Liver (tissue), 8 donors: ENCODE measurements at regions not wholly inside any gene's neighbourhood (a gene's known extent, or its start where the extent isn't known, plus 50 kb on each side); places are given as distances from the start of the nearest gene placed in this dataset.
A peak's percentile ranks its signal among the peaks of the same experiment; 100 is the strongest.

Experiments
- DNase-seq: peaks from one replicate; pipeline ENCODE4 v3.0.0-alpha.2; 2017; ENCODE audit warnings: low spot score
- H3K27ac ChIP-seq, 2 donors: one replicate each; pipeline ENCODE4 v1.7.0; 2013; ENCODE audit warnings: inconsistent platforms in 2 of 2, low read length in 2 of 2, control low read depth in 1 of 2, low read depth in 1 of 2, mild to moderate bottlenecking in 1 of 2
- H3K27me3 ChIP-seq, 4 donors: one replicate each; pipeline versions ENCODE4 v1.6.1 to v1.7.0; 2013; ENCODE audit warnings: low read length in 3 of 4, inconsistent platforms in 1 of 4, mild to moderate bottlenecking in 1 of 4, moderate library complexity in 1 of 4; ENCODE audit not compliant: control insufficient read depth in 4 of 4, insufficient read depth in 4 of 4
- H3K36me3 ChIP-seq, 4 donors: one replicate each; pipeline versions ENCODE4 v1.6.1 to v1.7.0; 2013; ENCODE audit warnings: low read length in 3 of 4, mild to moderate bottlenecking in 3 of 4, low read depth in 1 of 4, moderate library complexity in 1 of 4; ENCODE audit not compliant: control insufficient read depth in 4 of 4, insufficient read depth in 3 of 4
- H3K4me1 ChIP-seq, 4 donors: one replicate each; pipeline versions ENCODE4 v1.6.1 to v1.7.0; 2013; ENCODE audit warnings: low read length in 3 of 4, mild to moderate bottlenecking in 3 of 4, moderate library complexity in 1 of 4; ENCODE audit not compliant: control insufficient read depth in 4 of 4, insufficient read depth in 4 of 4
- H3K4me3 ChIP-seq, 3 donors: one replicate each; pipeline versions ENCODE4 v1.6.1 to v1.7.0; 2013; ENCODE audit warnings: low read length in 3 of 3, control low read depth in 1 of 3, low read depth in 1 of 3, mild to moderate bottlenecking in 1 of 3
- H3K9ac ChIP-seq, 2 donors: one replicate each; pipeline ENCODE4 v1.7.0; 2013; ENCODE audit warnings: low read length in 2 of 2, mild to moderate bottlenecking in 2 of 2, moderate library complexity in 2 of 2, control low read depth in 1 of 2, low read depth in 1 of 2
- H3K9me3 ChIP-seq, 4 donors: one replicate each; pipeline versions ENCODE4 v1.6.1 to v1.7.0; 2013; ENCODE audit warnings: low read length in 3 of 4; ENCODE audit not compliant: control insufficient read depth in 4 of 4
- EGR1 ChIP-seq, 2 donors: IDR thresholded peaks; 2 replicates each; pipeline ENCODE4 v1.6.1; 2016 to 2018; ENCODE audit warnings: antibody characterized with exemption in 2 of 2, low read depth in 2 of 2
- FOXA1 ChIP-seq: IDR thresholded peaks from 2 replicates; pipeline ENCODE4 v1.6.1; 2016; ENCODE audit warnings: antibody characterized with exemption
- FOXA2 ChIP-seq: IDR thresholded peaks from 2 replicates; pipeline ENCODE4 v1.6.1; 2016; ENCODE audit warnings: antibody characterized with exemption
- GABPA ChIP-seq, 2 donors: IDR thresholded peaks in 1 of 2; conservative IDR thresholded peaks in 1 of 2; 2 replicates each; pipeline ENCODE4 v1.6.1; 2016; ENCODE audit warnings: antibody characterized with exemption in 2 of 2, mild to moderate bottlenecking in 1 of 2, moderate library complexity in 1 of 2
- HNF4G ChIP-seq: IDR thresholded peaks from 2 replicates; pipeline ENCODE4 v1.6.1; 2016; ENCODE audit warnings: antibody characterized with exemption
- NR2F2 ChIP-seq: IDR thresholded peaks from 2 replicates; pipeline ENCODE4 v1.6.1; 2016; ENCODE audit warnings: antibody characterized with exemption
- RAD21 ChIP-seq, 2 donors: IDR thresholded peaks; 2 replicates each; pipeline ENCODE4 v1.6.1; 2016; ENCODE audit warnings: antibody characterized with exemption in 2 of 2, mild to moderate bottlenecking in 2 of 2
- RXRA ChIP-seq, 2 donors: IDR thresholded peaks; 2 replicates each; pipeline ENCODE4 v1.6.1; 2017 to 2018; ENCODE audit warnings: antibody characterized with exemption in 2 of 2, mild to moderate bottlenecking in 1 of 2
- SP1 ChIP-seq: IDR thresholded peaks from 2 replicates; pipeline ENCODE4 v1.6.1; 2018; ENCODE audit warnings: antibody characterized with exemption, mild to moderate bottlenecking
- TAF1 ChIP-seq: conservative IDR thresholded peaks from 2 replicates; pipeline ENCODE4 v1.6.1; 2016; ENCODE audit warnings: antibody characterized with exemption, mild to moderate bottlenecking
- WGBS: extraction: QIAGEN DNeasy Blood & Tissue Kit; methylation state at CpG from one replicate; pipeline ENCODE4 v1.1.7; 2013; 5-methylcytosine and 5-hydroxymethylcytosine counted together
- TF ChIP-seq, protein P1 (sequence below): IDR thresholded peaks from 2 replicates; pipeline ENCODE4 v1.6.1; 2016; ENCODE audit warnings: antibody characterized with exemption
- TF ChIP-seq, protein P2 (sequence below): IDR thresholded peaks from 2 replicates; pipeline ENCODE4 v1.6.1; 2016; ENCODE audit warnings: antibody characterized with exemption
- TF ChIP-seq, protein P3 (sequence below): IDR thresholded peaks from 2 replicates; pipeline ENCODE4 v1.6.1; 2016; ENCODE audit warnings: antibody characterized with exemption, mild to moderate bottlenecking
- TF ChIP-seq, protein P4 (sequence below): fragments of 150-350 bp; IDR thresholded peaks from 2 replicates; pipeline ENCODE4 v1.5.1; 2017; ENCODE audit warnings: improper control_type of control experiment, low read depth, low read length; ENCODE audit not compliant: missing input control
- donor health status: healthy.
- donor health status: healthy.
- donor health status: healthy.
- donor health status: healthy.
- donor health status: healthy.

DNA sequence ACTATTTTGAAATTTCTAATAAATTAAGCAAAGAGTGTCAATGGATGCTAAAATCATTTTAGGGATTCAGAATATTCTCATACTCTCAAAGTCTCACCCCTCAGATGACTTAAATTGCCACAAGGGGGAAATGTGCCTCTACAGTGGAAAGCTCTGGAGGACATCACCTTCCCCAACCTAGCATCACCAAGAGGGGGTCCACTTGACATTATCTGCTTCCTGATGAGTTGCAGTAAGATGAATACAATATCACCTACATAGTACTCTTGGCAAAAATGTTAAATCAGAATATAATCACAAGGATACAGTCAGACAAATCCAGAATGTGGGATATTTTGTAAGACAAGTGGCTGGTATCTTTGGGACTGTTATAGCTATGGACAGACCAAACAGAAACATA, 290.1 kb downstream of the MFSD1 start:
- no peak overlapping the region for H3K27ac ChIP-seq
- H3K27me3 ChIP-seq = no peaks in the 10 kb centered on the region
- H3K9ac ChIP-seq = no peak overlapping the region
- H3K4me1 ChIP-seq = no peaks in the 10 kb centered on the region
- H3K4me3 ChIP-seq = no peak overlapping the region
- TF ChIP-seq, protein P1, sequence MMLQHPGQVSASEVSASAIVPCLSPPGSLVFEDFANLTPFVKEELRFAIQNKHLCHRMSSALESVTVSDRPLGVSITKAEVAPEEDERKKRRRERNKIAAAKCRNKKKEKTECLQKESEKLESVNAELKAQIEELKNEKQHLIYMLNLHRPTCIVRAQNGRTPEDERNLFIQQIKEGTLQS = no peak
- TF ChIP-seq RAD21 (IDR thresholded peaks at IDR 0.05) = peak; percentile 37 to 46
- no peaks in the 10 kb centered on the region for H3K36me3 ChIP-seq
- no peaks in the 10 kb centered on the region for H3K9me3 ChIP-seq
- DNase-seq = no peak

DNA sequence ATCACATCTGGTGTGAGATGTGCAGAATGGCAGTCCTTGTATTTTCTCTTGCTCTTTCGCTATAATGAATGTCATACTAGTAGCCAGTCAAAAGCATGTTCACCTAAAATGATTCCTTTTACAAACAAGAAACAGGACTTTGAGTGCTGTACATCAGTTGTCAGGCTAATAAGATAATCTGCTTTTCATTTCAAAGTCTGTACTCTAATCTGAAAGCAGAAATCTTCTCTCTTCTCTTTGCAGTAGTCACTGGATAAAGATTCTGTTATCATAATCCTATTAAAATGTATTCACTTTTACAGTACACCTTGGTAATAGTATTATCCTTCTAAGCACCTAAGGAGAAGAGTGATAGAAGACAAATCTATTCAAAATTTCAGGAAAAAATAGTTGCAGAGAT, 300.1 kb downstream of the MFSD1 start:
- no peaks in the 10 kb centered on the region for H3K4me1 ChIP-seq
- H3K27me3 ChIP-seq = peaks cover 0 to 2% (median 0%) of the 10 kb centered on the region in 4 donors
- no peaks in the 10 kb centered on the region for H3K36me3 ChIP-seq
- no peak overlapping the region for H3K4me3 ChIP-seq
- H3K27ac ChIP-seq = no peak overlapping the region
- whole genome bisulfite sequencing = 67% methylated on average over 1 of the region's 1 CpG
- no peak for DNase-seq
- TF ChIP-seq HNF4G (no peak), RXRA (IDR thresholded peaks at IDR 0.05) (no peak), FOXA1 (no peak), SP1 (no peak)
- H3K9me3 ChIP-seq = no peaks in the 10 kb centered on the region
- H3K9ac ChIP-seq = no peak overlapping the region

DNA sequence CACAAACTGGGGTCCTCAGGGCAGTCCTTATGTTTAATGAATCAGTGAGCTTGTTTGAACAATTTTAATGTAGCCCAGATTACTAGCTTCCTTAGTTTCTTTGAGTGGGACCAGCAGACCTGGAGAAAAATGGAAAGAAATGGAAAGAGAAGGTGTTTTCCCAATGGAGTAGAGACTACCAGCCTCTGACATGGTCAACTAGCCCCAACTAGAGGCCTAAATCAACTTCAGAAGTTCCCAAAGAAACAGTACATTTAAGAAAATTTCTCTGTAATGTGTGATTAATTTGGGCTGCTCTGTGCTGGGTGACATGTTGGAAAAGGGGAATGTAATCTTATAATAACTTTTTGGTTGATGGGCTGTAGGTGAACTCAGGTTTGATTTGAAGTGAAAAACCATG, 310.9 kb downstream of the MFSD1 start:
- H3K27ac ChIP-seq = no peak overlapping the region

DNA sequence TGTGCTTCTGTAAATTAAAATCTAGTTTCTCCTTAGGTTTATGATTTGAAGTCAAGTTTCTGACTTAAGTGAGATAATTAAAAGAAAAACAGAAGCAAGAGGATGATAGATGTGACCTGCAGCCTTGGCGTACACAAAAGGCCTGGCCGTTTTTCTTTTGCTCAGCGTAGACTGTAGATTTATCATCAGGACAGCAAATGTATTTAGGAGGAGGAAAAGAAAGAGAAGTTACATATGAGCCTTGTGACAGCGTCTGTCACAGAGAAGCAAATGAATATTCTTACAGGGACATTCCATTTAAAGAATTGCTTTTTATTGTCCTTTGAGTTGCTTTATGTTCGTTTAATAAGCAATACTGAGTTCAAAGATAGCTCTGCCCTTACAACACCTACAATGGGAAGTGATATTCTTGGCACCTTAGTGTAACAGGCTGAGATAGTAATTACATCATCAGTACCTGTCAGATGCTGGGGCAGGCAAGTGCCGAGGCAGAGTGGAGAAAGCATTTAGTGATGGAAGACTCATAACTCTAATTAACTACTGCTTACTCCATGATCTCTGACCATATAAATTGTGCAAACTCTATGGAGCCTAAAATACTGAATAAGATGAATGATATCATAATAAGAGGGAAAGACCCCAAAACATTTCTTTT, 311.5 kb downstream of the MFSD1 start:
- Histone ChIP-seq H3K9ac (no peak overlapping the region), H3K4me1 (no peaks in the 10 kb centered on the region), H3K27ac (no peak overlapping the region), H3K36me3 (no peaks in the 10 kb centered on the region), H3K27me3 (no peaks in the 10 kb centered on the region), H3K4me3 (no peak overlapping the region), H3K9me3 (no peaks in the 10 kb centered on the region)
- 80% methylated on average over 6 of the region's 6 CpGs for WGBS
- DNase-seq = no peak
- TF ChIP-seq NR2F2 (no peak), EGR1 (IDR thresholded peaks at IDR 0.05; ENCODE audit: low read depth in 2 of 2) (no peak)
- TF ChIP-seq, protein P1 = no peak
- TF ChIP-seq, protein P2, sequence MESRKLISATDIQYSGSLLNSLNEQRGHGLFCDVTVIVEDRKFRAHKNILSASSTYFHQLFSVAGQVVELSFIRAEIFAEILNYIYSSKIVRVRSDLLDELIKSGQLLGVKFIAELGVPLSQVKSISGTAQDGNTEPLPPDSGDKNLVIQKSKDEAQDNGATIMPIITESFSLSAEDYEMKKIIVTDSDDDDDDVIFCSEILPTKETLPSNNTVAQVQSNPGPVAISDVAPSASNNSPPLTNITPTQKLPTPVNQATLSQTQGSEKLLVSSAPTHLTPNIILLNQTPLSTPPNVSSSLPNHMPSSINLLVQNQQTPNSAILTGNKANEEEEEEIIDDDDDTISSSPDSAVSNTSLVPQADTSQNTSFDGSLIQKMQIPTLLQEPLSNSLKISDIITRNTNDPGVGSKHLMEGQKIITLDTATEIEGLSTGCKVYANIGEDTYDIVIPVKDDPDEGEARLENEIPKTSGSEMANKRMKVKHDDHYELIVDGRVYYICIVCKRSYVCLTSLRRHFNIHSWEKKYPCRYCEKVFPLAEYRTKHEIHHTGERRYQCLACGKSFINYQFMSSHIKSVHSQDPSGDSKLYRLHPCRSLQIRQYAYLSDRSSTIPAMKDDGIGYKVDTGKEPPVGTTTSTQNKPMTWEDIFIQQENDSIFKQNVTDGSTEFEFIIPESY = no peak
- TF ChIP-seq, protein P3, sequence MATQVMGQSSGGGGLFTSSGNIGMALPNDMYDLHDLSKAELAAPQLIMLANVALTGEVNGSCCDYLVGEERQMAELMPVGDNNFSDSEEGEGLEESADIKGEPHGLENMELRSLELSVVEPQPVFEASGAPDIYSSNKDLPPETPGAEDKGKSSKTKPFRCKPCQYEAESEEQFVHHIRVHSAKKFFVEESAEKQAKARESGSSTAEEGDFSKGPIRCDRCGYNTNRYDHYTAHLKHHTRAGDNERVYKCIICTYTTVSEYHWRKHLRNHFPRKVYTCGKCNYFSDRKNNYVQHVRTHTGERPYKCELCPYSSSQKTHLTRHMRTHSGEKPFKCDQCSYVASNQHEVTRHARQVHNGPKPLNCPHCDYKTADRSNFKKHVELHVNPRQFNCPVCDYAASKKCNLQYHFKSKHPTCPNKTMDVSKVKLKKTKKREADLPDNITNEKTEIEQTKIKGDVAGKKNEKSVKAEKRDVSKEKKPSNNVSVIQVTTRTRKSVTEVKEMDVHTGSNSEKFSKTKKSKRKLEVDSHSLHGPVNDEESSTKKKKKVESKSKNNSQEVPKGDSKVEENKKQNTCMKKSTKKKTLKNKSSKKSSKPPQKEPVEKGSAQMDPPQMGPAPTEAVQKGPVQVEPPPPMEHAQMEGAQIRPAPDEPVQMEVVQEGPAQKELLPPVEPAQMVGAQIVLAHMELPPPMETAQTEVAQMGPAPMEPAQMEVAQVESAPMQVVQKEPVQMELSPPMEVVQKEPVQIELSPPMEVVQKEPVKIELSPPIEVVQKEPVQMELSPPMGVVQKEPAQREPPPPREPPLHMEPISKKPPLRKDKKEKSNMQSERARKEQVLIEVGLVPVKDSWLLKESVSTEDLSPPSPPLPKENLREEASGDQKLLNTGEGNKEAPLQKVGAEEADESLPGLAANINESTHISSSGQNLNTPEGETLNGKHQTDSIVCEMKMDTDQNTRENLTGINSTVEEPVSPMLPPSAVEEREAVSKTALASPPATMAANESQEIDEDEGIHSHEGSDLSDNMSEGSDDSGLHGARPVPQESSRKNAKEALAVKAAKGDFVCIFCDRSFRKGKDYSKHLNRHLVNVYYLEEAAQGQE = no peak

More for the DNA sequence above, 310.9 kb downstream of the MFSD1 start:
- Histone ChIP-seq H3K9ac (no peak overlapping the region), H3K9me3 (no peaks in the 10 kb centered on the region), H3K36me3 (no peaks in the 10 kb centered on the region), H3K27me3 (no peaks in the 10 kb centered on the region), H3K4me3 (no peak overlapping the region), H3K4me1 (no peaks in the 10 kb centered on the region)
- no peak for TF ChIP-seq FOXA2
- TF ChIP-seq TAF1 = no peak
- no peak for TF ChIP-seq HNF4G
- TF ChIP-seq, protein P1 = no peak
- TF ChIP-seq FOXA1 = no peak
- TF ChIP-seq, protein P4, sequence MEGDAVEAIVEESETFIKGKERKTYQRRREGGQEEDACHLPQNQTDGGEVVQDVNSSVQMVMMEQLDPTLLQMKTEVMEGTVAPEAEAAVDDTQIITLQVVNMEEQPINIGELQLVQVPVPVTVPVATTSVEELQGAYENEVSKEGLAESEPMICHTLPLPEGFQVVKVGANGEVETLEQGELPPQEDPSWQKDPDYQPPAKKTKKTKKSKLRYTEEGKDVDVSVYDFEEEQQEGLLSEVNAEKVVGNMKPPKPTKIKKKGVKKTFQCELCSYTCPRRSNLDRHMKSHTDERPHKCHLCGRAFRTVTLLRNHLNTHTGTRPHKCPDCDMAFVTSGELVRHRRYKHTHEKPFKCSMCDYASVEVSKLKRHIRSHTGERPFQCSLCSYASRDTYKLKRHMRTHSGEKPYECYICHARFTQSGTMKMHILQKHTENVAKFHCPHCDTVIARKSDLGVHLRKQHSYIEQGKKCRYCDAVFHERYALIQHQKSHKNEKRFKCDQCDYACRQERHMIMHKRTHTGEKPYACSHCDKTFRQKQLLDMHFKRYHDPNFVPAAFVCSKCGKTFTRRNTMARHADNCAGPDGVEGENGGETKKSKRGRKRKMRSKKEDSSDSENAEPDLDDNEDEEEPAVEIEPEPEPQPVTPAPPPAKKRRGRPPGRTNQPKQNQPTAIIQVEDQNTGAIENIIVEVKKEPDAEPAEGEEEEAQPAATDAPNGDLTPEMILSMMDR = no peak
- TF ChIP-seq GABPA (IDR thresholded peaks at IDR 0.05 in 1 of 2, conservative IDR thresholded peaks at IDR 0.05 in 1 of 2) = no peak
- DNase-seq = no peak
